ENCODE measurements at regions not wholly inside any gene's neighbourhood (a gene's known extent, or its start where the extent isn't known, plus 50 kb on each side); places are given as distances from the start of the nearest gene placed in this dataset.
A peak's percentile ranks its signal among the peaks of the same experiment; 100 is the strongest.

DNA sequence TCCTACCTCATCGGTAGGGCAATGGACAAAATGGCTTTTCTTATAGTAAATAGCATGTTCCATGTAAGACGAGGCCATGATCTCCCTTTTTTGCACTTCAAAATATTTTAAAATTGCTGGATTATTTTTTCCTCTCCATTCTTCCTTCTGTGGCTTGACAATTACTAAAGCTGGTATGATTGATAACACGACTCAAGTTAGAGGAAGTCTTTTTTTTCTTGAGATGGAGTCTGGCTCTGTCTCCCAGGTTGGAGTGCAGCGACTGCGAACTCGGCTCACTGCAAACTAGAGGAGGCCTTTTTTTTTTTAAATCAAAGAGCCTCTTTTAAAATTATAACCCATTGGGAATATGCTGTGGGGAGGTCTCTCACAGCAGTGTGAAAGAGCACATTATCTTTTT, 124.5 kb upstream of the TBL1XR1 start:
- no peaks in the 10 kb centered on the region for H3K27me3 Mint-ChIP-seq (ENCODE audit: low read depth, poor library complexity)
- H3K27ac Mint-ChIP-seq: peak overlapping the region; percentile 57
- no peak for DNase-seq
- no peak overlapping the region for H3K4me3 Mint-ChIP-seq
- peaks cover 17% of the 10 kb centered on the region for H3K4me1 Mint-ChIP-seq
- H3K9me3 Mint-ChIP-seq: peaks cover 22% of the 10 kb centered on the region
- H3K36me3 Mint-ChIP-seq (ENCODE audit: low read depth): peaks cover 4% of the 10 kb centered on the region
- TF ChIP-seq, protein P1, sequence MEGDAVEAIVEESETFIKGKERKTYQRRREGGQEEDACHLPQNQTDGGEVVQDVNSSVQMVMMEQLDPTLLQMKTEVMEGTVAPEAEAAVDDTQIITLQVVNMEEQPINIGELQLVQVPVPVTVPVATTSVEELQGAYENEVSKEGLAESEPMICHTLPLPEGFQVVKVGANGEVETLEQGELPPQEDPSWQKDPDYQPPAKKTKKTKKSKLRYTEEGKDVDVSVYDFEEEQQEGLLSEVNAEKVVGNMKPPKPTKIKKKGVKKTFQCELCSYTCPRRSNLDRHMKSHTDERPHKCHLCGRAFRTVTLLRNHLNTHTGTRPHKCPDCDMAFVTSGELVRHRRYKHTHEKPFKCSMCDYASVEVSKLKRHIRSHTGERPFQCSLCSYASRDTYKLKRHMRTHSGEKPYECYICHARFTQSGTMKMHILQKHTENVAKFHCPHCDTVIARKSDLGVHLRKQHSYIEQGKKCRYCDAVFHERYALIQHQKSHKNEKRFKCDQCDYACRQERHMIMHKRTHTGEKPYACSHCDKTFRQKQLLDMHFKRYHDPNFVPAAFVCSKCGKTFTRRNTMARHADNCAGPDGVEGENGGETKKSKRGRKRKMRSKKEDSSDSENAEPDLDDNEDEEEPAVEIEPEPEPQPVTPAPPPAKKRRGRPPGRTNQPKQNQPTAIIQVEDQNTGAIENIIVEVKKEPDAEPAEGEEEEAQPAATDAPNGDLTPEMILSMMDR (IDR thresholded peaks at IDR 0.05): no peak

DNA sequence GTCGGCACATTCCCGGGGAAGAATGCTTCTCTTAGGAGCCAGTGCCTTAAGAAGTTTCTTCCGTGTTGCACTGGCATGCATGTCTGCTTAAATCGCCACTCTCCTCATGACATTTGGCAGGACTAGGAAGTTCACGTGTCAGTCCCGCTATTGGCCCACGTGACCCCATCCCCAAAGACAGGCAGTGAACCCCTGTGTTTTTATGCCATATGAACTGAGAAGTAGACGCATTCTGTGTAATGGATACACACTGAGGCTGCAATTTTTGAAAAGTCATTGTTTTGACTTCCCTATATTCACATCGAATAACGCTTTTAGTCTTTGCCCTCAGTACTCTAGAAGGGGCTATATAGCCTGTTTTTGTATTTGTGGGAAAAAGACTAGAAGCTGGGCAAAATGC, 125.6 kb upstream of the TBL1XR1 start:
- TF ChIP-seq, protein P1 (IDR thresholded peaks at IDR 0.05): no peak
- peaks cover 17% of the 10 kb centered on the region for H3K4me1 Mint-ChIP-seq
- peaks cover 15% of the 10 kb centered on the region for H3K9me3 Mint-ChIP-seq
- DNase-seq: no peak
- peaks cover 4% of the 10 kb centered on the region for H3K36me3 Mint-ChIP-seq (ENCODE audit: low read depth)
- no peaks in the 10 kb centered on the region for H3K27me3 Mint-ChIP-seq (ENCODE audit: low read depth, poor library complexity)
- H3K4me3 Mint-ChIP-seq: no peak overlapping the region
- no peak overlapping the region for H3K27ac Mint-ChIP-seq

DNA sequence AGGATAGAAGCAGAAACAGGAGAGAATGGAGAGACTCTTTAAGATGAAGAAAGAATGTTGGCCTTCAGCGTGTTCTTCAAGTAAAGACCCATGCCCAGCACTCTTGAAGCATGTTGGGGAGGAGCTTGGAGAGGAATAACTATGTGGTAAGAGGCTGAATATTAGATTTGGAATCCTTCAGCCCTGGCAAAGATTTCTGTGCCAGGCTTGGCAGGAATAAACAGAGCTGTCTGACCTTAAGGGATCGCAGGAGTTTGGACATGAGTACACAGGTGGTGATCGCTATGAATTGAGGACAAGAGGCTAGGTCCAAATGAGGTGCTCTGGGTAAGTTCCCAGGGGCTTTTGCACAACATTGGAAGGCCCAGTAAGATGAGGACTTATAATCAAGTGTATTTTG, 132.6 kb upstream of the TBL1XR1 start:
- Mint-ChIP-seq H3K4me3 (no peak overlapping the region), H3K4me1 (peaks cover 15% of the 10 kb centered on the region), H3K9me3 (no peaks in the 10 kb centered on the region), H3K27ac (no peak overlapping the region), H3K27me3 (ENCODE audit: low read depth, poor library complexity) (no peaks in the 10 kb centered on the region), H3K36me3 (ENCODE audit: low read depth) (no peaks in the 10 kb centered on the region)
- DNase-seq: no peak
- TF ChIP-seq, protein P1 (IDR thresholded peaks at IDR 0.05): no peak

DNA sequence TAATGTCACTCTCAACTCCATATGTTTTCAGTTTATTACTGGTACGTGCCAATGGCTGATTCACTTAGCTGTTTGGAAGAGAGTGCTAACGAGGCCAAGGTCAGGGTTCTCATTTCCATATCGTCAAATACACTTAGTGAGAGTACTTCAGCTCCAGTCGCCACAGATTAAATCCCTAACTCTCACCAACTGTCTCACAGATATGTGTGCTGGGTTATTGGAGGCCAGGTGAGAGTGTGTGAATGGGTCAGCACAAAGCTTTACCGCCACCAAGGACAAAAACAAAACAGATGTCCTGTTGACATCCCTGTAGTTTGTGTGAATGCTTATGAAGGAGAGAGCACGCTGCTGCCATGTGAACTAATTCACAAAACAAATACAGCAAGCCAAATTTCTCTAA, 133.5 kb upstream of the TBL1XR1 start:
- Mint-ChIP-seq H3K27me3 (ENCODE audit: low read depth, poor library complexity) (no peaks in the 10 kb centered on the region), H3K27ac (no peak overlapping the region), H3K4me1 (peaks cover 19% of the 10 kb centered on the region), H3K9me3 (no peaks in the 10 kb centered on the region), H3K36me3 (ENCODE audit: low read depth) (no peaks in the 10 kb centered on the region), H3K4me3 (no peak overlapping the region)
- DNase-seq: no peak
- TF ChIP-seq, protein P1 (IDR thresholded peaks at IDR 0.05): no peak

DNA sequence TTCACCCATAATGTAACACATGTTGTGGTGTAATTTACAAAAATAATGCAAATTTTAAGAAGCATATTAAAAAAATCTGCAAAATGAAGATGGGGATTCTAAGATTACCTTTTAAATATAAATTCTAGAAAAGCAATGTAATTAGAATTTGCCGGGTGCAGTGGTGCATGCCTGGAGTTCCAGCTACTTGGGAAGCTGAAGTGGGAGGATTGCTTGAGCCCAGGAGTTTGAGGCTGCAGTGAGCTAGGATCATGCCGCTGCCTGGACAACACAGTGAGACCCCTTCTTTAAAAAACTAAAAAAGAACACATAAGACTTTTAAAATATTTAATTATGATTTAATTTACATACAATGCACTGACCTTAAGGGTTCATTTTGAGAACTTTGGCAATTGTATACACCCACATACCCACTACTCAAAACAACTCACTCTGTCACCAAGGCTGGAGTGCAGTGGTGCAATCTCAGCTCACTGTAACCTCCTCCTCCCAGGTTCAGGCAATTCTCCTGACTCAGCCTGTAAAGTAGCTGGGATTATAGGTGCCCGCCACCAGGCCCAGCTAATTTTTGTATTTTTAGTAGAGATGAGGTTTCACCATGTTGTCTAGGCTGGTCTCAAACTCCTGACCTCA, 134.0 kb upstream of the TBL1XR1 start:
- DNase-seq: no peak
- no peak overlapping the region for H3K4me3 Mint-ChIP-seq
- H3K36me3 Mint-ChIP-seq (ENCODE audit: low read depth): no peaks in the 10 kb centered on the region
- H3K4me1 Mint-ChIP-seq: peaks cover 24% of the 10 kb centered on the region
- TF ChIP-seq, protein P1 (IDR thresholded peaks at IDR 0.05): no peak
- no peaks in the 10 kb centered on the region for H3K27me3 Mint-ChIP-seq (ENCODE audit: low read depth, poor library complexity)
- H3K27ac Mint-ChIP-seq: no peak overlapping the region
- H3K9me3 Mint-ChIP-seq: no peaks in the 10 kb centered on the region

DNA sequence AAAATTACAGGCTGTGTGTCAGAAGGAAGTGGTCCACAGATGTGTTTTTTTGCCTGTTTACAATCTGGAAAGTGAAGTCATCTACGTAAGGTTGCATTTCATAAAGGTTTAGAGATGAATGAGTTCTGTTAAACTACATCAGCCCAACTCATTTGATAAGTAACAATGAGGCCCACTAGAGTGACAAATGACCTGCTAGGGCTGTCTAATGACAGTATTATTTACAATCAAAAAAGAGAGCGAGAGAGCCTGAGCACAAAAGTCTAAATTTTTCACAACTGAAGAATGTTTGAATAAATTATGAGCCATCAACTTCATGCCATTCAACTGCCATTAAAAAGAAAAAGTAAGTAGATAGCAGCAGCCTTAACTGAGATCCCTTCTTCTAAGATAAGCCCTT, 135.7 kb upstream of the TBL1XR1 start:
- no peak for DNase-seq
- TF ChIP-seq, protein P1 (IDR thresholded peaks at IDR 0.05): no peak
- H3K36me3 Mint-ChIP-seq (ENCODE audit: low read depth): no peaks in the 10 kb centered on the region
- no peak overlapping the region for H3K4me3 Mint-ChIP-seq
- no peak overlapping the region for H3K27ac Mint-ChIP-seq
- H3K9me3 Mint-ChIP-seq: no peaks in the 10 kb centered on the region
- H3K4me1 Mint-ChIP-seq: peaks cover 39% of the 10 kb centered on the region
- H3K27me3 Mint-ChIP-seq (ENCODE audit: low read depth, poor library complexity): no peaks in the 10 kb centered on the region
